Fibroblast of the conjunctiva (primary cell): ENCODE measurements at regions not wholly inside any gene's neighbourhood (a gene's known extent, or its start where the extent isn't known, plus 50 kb on each side); places are given as distances from the start of the nearest gene placed in this dataset.
"Not testable (repeated sequence)": the region's sequence is repeated elsewhere in the genome, so short reads cannot be mapped to it uniquely, and the experiment has no call there.

ENCODE experiments used
- DNase-seq: peaks from one replicate; pipeline ENCODE4 v3.0.0-alpha.2; 2010; ENCODE audit warnings: low read depth

GRCh38 chr4:184907810-184908209 is 82.0 kb upstream of the ACSL1 start:
- DNase-seq = no peak

DNA sequence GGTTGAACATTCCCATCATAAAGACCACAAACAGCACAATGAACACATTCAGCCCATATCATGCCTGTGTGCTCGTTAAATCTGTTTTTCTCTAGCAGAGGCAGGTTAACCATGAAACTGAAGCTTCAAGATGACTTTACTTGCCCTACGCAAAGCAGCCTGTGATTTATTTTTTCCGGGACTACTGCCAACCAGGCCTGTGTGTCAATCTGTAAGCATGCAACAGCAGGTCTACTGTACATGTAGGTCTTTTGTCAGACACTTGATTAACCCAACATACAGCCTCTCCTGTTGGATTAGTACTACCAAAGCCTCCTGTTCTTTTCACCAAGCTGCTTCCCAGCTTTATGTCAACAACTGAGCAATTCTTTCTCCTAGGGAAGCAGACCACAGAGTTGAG is 85.5 kb upstream of the ACSL1 start:
- DNase-seq = peak; percentile 40

DNA sequence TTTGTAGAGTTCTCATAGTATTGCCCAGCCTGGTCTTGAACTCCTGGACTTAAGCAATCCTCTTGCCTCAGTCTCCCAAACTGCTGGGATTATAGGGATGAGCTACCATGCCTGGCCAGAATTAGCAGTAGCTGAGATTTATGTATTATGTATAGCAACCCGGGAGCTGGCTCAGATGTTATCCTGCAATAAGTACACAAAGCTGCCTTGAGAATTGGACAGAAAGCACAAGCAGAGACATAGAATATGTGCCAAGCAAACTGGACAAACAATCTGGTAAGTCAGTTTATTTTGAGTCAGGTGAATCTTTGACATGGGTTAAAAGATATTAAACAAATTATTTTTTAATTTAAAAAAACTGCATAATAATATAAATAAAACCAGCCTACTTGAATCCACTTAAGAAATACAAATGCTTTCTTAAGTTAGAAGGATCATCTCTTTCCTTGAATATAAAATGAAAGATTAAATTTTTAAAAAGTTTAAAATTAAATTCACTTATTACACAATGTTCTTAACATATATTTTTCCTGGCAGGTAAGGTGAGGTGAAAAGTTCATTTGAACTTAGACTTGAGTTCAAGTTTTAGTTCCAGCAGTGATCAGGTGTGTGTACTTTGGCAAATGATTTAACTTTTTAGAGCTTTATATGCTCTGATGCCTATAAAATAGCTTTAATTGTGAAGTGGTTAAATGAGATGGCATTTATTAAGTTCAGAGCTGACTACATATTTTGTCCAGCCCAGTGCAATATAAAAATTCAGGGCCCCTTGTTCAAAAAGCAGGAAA is 87.8 kb upstream of the ACSL1 start:
- no peak for DNase-seq

- DNase-seq = not testable (repeated sequence)
Measured at GRCh38 chr4:184918799-184919198, 93.0 kb upstream of the ACSL1 start.

DNA sequence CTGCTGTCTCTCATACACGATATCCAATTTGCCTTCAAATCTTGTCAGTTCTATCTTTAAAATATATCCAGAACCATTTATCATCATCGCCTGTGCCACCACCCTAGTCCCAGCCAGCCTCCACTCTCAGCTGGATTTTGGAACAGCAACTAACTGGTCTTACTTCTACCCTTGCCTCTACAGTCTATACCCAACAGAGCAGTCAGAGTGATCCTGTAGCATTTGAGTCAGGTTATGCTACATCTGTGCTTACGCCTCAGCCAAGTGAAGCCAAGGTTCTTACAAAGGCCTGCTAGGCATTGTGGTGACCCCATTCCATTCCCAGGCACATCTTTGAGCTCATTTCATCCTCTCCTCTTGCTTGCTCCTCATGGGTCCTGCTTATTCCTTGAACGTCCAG is 95.7 kb upstream of the ACSL1 start:
- DNase-seq = no peak

GRCh38 chr4:184922301-184922700 is 96.0 kb upstream of the HELT start:
- DNase-seq = no peak

- DNase-seq = no peak
Measured at GRCh38 chr4:184924516-184924915, 93.8 kb upstream of the HELT start.

DNA sequence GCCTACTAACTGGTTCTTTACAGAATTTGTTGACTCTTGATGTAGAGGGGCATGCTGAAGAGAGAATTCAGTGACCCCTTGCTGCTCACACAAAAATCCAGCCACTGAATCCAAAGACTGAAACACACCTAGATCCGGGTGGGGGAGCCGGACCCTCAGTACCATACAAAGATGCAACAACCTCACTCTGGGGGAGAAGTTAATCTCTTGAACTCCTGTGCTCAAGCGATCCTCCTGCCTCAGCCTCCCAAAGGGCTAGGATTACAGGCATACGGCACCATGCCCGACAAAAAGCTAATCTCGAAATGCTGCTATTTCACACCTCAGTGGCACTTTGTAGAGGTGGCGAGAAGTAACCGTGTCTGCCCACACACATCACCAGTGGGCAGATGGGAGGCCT is 88.8 kb upstream of the HELT start:
- DNase-seq = no peak

GRCh38 chr4:184930026-184930425 is 88.3 kb upstream of the HELT start:
- DNase-seq = no peak

DNA sequence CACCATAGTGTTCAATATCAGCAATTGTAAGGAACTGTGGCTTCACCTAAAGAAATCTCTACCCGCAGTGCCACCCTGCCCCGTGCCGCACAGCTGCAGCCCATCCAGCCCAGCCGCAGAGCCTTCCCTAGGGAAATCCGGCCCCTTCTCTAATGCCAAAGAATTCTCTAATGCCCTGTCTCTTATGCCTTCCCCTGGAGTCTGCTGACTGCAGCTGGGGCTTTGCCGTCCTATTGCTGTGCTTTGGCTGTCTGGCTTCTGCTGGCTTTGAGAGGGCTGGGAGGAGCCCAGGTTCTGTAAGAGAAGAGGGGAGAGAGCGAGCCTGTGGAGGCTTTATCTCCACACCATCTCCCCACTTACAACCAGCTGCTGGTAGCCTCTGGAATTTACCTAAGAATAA is 85.9 kb upstream of the HELT start:
- DNase-seq = no peak

DNA sequence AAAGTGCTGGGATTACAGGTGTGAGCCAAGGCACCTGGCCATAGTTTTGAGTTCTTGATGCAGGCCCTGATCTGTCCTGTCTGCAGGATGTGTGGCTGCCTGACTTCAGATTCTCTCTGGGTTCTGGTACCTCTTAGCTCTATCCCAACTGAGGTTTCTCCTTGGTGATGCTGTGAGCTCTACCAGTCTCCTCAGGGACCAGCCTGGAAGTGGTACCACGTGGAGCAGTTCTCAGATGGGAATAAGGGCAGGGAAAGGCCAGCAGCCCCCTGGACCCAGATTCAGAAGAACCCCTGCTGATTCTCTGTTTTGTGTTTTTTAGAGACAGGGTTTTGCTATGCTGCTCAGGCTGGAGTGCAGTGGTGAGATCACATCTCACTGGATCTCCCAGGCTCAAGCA is 85.0 kb upstream of the HELT start:
- DNase-seq = no peak

- DNase-seq = no peak
Measured at GRCh38 chr4:184934184-184934583, 84.1 kb upstream of the HELT start.

DNA sequence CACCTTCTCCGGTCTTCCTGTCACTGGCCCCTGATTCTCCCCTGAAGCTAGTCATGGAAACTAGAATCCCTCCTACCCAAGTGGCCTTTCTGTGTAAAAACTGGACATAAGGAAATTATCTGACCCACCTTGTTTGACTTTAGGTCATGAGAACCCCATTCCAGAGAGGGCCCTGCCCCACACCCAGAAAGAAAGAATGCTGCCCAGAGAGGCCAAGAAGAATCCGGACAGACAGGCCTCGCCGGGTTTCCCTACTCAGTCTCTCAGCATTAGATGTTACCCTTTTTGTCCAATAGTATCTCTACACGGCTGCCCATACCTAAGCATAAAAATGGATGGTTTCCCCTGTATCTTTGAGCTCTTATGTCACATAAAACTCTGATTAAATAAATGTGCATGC is 83.3 kb upstream of the HELT start:
- DNase-seq = no peak

DNA sequence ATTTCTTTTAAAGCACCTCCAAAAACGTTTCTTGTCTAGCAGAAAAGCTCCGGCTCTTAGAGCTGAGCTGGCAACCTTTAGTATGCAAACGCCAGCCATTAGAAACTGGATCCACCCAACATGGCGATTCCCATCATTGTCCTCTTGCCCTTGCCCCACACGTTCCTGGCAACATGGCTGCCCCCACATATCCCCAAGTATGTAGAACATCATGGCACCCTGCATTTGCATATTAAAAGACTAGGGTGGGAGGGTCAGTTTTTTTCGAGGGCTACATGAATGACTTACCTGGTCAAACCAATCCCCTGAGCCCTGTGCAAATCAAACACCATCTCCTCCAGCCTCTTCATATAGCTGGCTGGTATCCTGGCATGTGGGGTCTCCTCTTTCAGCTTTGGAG is 82.2 kb upstream of the HELT start:
- no peak for DNase-seq

DNA sequence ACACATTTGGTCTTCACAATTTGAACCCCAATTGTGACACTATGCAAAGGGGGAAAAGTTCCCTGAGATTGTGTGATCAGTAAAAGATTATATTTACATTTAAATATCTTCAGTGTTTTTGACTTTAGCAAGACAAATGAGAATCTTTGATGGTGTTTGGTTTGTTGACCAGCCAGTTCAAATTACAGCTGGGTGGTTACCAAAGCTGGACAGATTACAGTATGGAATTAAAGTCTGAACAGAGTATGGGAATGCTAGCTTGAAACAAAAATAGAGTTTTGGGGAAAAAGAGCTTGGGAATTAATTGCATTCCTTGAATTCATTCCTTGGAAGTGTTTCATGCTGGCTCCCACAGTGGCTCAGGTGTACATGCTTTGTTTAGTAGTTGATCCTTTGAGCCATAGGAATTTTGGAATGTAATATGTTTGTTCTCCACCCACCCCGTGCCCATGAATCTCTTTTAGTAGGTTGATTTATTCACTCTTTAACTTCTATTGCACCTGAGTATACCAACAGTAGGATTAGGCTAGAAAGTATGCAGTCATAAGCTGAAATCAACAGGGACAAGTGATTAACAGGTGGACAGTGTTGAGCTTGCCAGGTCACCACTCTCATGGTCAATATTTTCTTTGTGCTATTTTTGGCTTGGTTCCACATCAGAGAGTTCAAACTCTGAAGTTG is 81.1 kb upstream of the HELT start:
- no peak for DNase-seq

DNA sequence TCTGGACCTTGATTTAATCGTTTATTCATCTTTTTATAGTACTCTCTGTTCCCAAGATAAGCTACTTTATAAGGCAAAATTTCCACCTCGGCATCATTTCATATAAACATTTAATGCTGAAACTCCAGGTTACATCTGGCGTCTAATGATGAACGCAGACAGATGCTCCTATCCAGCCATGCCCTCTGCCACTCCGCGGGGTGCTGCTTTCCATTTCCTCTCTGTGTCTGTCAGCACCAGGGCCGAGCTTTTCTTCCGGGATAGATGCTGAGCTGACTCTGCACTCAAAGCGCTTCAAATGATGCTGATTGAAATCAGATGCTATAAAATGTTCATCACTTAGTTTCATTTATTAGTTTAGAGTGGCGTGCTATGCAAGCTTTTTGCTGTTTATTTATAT is 80.5 kb upstream of the HELT start:
- DNase-seq = no peak

GRCh38 chr4:184938871-184939270 is 79.4 kb upstream of the HELT start:
- DNase-seq = no peak

DNA sequence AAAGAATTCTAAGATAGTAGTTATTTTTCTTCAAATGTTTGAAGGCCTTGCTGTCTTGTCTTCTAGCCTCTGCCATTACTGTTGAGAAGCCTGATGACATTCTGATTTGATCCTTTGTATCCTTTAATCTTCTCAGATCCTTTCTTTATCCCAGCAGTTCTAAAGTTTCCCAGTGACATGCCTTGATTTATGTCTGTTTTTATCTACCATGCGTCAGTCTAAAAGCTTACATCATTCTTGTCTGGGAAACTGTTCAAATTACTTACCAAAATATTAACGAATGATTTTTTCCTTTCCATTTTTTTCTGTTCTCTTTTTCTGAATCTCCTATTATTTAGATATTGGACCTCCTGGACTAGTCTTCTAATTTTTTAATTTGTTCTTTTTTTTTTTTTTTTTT is 78.3 kb upstream of the HELT start:
- DNase-seq = no peak

DNA sequence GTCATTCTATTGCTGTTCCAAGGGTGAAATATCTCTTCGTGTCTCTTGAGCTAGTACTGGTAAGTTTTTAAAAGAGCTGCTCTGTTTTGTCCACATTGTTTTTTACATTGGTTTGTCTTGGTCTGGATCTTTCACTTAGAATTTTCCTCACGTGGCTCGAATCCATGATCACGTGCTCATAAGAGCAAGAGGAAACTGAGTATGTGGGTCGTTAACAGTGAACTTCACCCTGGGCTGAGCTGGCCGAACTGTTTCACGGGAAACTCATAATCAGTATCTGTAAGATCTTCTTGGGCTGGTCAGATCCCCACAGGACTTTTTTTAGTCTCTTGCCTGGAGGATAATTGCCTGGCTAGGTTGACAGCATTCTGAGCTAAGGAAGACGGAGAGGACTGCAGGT is 77.8 kb upstream of the HELT start:
- no peak for DNase-seq

- DNase-seq = no peak
Measured at GRCh38 chr4:184941671-184942418, 76.4 kb upstream of the HELT start.

DNA sequence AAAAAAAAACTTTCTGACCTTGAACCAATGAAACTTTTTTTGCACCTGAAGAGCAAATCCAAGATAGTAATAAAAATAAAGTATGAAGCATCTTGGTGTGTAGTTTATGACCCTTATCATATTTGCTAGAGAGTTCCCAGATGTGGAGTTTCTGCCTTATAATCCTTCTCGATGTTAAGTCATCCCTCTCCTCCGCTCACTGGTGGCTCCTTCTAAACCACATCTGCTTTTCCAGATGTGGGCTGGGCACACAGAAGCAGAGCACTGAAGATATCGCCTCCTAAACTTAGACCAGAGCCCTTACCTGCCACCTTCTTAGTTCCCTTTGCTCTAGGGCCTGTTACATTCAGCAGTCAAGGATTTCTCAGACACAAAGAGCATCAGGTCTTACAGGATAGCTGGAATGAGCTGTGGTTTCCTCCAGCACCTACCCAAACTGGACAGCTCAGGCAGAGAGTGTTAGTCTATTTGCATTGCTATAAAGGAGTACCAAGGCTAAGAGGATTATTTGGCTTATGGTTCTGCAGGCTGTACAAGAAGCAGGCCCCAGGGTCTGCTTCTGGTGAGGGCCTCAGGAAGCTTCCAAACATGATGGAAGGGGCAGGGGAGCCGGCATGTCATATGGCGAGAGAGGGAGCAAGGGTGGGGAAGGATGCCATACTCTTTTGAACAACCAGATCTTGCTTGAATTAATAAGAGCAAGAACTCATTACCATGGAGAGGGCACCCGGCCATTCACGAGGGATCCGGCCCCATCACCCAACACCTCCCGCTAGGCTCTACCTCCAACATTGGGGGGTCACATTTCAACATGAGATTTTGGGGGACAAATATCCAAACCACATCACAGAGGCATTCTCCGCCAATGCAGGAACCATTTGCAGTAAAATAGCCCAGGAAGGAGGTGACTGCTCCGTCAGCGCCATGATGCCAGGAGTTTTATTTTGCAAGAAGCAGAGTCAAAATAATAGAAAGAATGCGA is 75.6 kb upstream of the HELT start:
- no peak for DNase-seq

GRCh38 chr4:184949020-184949419 is 69.3 kb upstream of the HELT start:
- DNase-seq = no peak
